K562 (cell line): ENCODE measurements at regions not wholly inside any gene's neighbourhood (a gene's known extent, or its start where the extent isn't known, plus 50 kb on each side); places are given as distances from the start of the nearest gene placed in this dataset.
A peak's percentile ranks its signal among the peaks of the same experiment; 100 is the strongest.

Source experiments
- ATAC-seq: fragments of 200-7000 bp; cut with Tn5 transposase; 3 replicates; pipeline ENCODE4 v1.9.1; 2020; ENCODE audit warnings: moderate library complexity
- BruUV-seq: library from RNA; stranded (reverse); fragments of 400-500 nt; replicated peaks from 2 replicates; lab custom pipeline; 2021; lab: Mats Ljungman, UMichigan
- CTCF ChIA-PET: fragments of 300-600 bp; formaldehyde crosslinking; extraction: SDS; loops from one replicate; lab custom pipeline; 2021; ENCODE audit warnings: low intra/inter-chr PET ratio; lab: Yijun Ruan, JAX
- POLR2A ChIA-PET: fragments of 300-600, 350-650 bp; sonication (Branson Sonifier 250); formaldehyde crosslinking; extraction: SDS; loops from one replicate; lab custom pipeline; 2021; ENCODE audit warnings: antibody characterized with exemption, inconsistent platforms; lab: Yijun Ruan, JAX
- DNase-seq, 4 experiments: peaks; one replicate each; pipeline versions ENCODE4 v3.0.0 to v3.0.0-alpha.2; 2011 to 2018; ENCODE audit warnings: low spot score in 3 of 4, mixed read lengths in 3 of 4; ENCODE audit errors: extremely low read depth in 1 of 4
- FAIRE-seq: peaks from 2 replicates; lab custom pipeline; 2011; peaks lifted over from hg19 to GRCh38; lab: Jason Lieb, UNC
- H2AFZ ChIP-seq: 2 replicates; pipeline ENCODE4 v1.6.0; 2011; ENCODE audit warnings: low read depth, low read length, control low read depth, inconsistent platforms
- H3K27ac ChIP-seq: fragments of 200-600 bp; 3 replicates; pipeline ENCODE4 v1.8.0; 2011; ENCODE audit warnings: low read depth, mild to moderate bottlenecking, control low read depth, inconsistent platforms, low read length, moderate library complexity, mixed read lengths; ENCODE audit errors: extremely low read depth
- H3K27me3 ChIP-seq, 2 experiments: fragments of 300-600 bp in 1 of 2; 2 replicates in 1 of 2; 3 replicates in 1 of 2; pipeline versions ENCODE4 v1.6.0 to v1.8.0; 2011; ENCODE audit warnings: inconsistent platforms in 2 of 2, low read length in 2 of 2, mild to moderate bottlenecking in 1 of 2, mixed read lengths in 1 of 2, moderate library complexity in 1 of 2; ENCODE audit not compliant: control insufficient read depth in 2 of 2, insufficient read depth in 2 of 2
- H3K36me3 ChIP-seq: fragments of 300-600 bp; 3 replicates; pipeline ENCODE4 v1.8.0; 2011; ENCODE audit warnings: mild to moderate bottlenecking, low read length, inconsistent platforms; ENCODE audit not compliant: control insufficient read depth, insufficient read depth
- H3K4me1 ChIP-seq, 2 experiments: fragments of 200-600 bp in 1 of 2; replicated peaks in 1 of 2; 2 replicates in 1 of 2; 3 replicates in 1 of 2; pipeline versions ENCODE4 v1.5.1 to v1.8.0; 2011; ENCODE audit warnings: inconsistent platforms in 2 of 2, low read length in 2 of 2, mild to moderate bottlenecking in 1 of 2, mixed read lengths in 1 of 2, moderate library complexity in 1 of 2; ENCODE audit not compliant: control insufficient read depth in 2 of 2, insufficient read depth in 2 of 2
- H3K4me2 ChIP-seq: 2 replicates; pipeline ENCODE4 v1.6.1; 2011; ENCODE audit warnings: low read length, control low read depth, inconsistent platforms, mixed read lengths; ENCODE audit not compliant: insufficient read depth
- H3K4me3 ChIP-seq: fragments of 200-600 bp; sonication (generic), shearing (Covaris generic); 2 replicates; pipeline ENCODE4 v1.5.1; 2016; ENCODE audit warnings: control low read depth, inconsistent platforms
- H3K79me2 ChIP-seq: fragments of 200-600 bp; 3 replicates; pipeline ENCODE4 v1.8.0; 2011; ENCODE audit warnings: low read length, inconsistent platforms; ENCODE audit not compliant: control insufficient read depth, insufficient read depth
- H3K9ac ChIP-seq, 2 experiments: 2 replicates each; pipeline versions ENCODE4 v1.6.0 to v1.6.1; 2011; ENCODE audit warnings: low read depth in 2 of 2, low read length in 2 of 2, control low read depth in 1 of 2, inconsistent platforms in 1 of 2, mild to moderate bottlenecking in 1 of 2, mixed read lengths in 1 of 2; ENCODE audit not compliant: insufficient read depth in 1 of 2
- H3K9me1 ChIP-seq: one replicate; pipeline ENCODE4 v1.6.0; 2011; ENCODE audit warnings: inconsistent platforms, mild to moderate bottlenecking, low read length, moderate library complexity; ENCODE audit not compliant: control insufficient read depth, insufficient read depth
- H3K9me3 ChIP-seq: replicated peaks from 2 replicates; pipeline ENCODE4 v1.5.1; 2011; ENCODE audit warnings: low read depth, low read length, inconsistent platforms; ENCODE audit not compliant: control insufficient read depth, insufficient read depth
- H4K20me1 ChIP-seq: replicated peaks from 2 replicates; pipeline ENCODE4 v1.6.1; 2011; ENCODE audit warnings: low read length, inconsistent platforms, mixed read lengths; ENCODE audit not compliant: control insufficient read depth, insufficient read depth
- ETV6 ChIP-seq, 3 experiments: fragments of 150-350 bp in 1 of 3; sonication (generic) in 1 of 3; formaldehyde crosslinking in 1 of 3; IDR thresholded peaks; 2 replicates each; pipeline versions ENCODE4 v1.6.1 to v1.8.0; 2014 to 2022; ENCODE audit warnings: borderline replicate concordance in 2 of 3, low read depth in 2 of 3, antibody characterized with exemption in 1 of 3, low read length in 1 of 3, mild to moderate bottlenecking in 1 of 3, missing genetic modification reagents in 1 of 3
- PHF21A ChIP-seq: fragments of 450-650 bp; IDR thresholded peaks from 2 replicates; pipeline ENCODE4 v1.6.1; 2017; ENCODE audit warnings: low read depth, borderline replicate concordance
- RAD21 ChIP-seq, 2 experiments: fragments of 250-450 bp in 1 of 2; fragments of 450-650 bp in 1 of 2; sonication (Bioruptor Pico) in 1 of 2; formaldehyde crosslinking in 1 of 2; IDR thresholded peaks in 1 of 2; conservative IDR thresholded peaks in 1 of 2; 2 replicates each; pipeline versions ENCODE4 v1.4.0 to v1.8.0; 2020 to 2022; ENCODE audit warnings: mild to moderate bottlenecking in 2 of 2, moderate library complexity in 1 of 2
- SMC3 ChIP-seq: conservative IDR thresholded peaks from 2 replicates; pipeline ENCODE4 v1.6.1; 2011; ENCODE audit warnings: low read depth, low read length, improper control_type of control experiment; ENCODE audit not compliant: insufficient read depth
- ZFP1 ChIP-seq: fragments of 450-650 bp; formaldehyde crosslinking; IDR thresholded peaks from 2 replicates; pipeline ENCODE4 v1.4.0; 2020; ENCODE audit warnings: mild to moderate bottlenecking, mixed read lengths
- ZNF766 ChIP-seq: fragments of 200-800 bp; sonication (Bioruptor generic); conservative IDR thresholded peaks from 2 replicates; pipeline ENCODE4 v1.6.1; 2016; ENCODE audit warnings: missing genetic modification characterization, missing compliant biosample characterization
- WGBS: fragments of 100-300 bp; shearing (Covaris generic); methylation state at CpG from one replicate; pipeline ENCODE4 v1.1.6; 2016; ENCODE audit warnings: low coverage, mixed read lengths; ENCODE audit not compliant: insufficient coverage; ENCODE audit errors: missing lambda C conversion rate; 5-methylcytosine and 5-hydroxymethylcytosine counted together
- in situ Hi-C: fragments of 300-500 bp; cut with MboI; formaldehyde crosslinking; loops from 4 replicates; pipeline ENCODE4 v1.15.0; 2018; ENCODE audit warnings: inconsistent platforms, mixed read lengths
- intact Hi-C: fragments of 100-400 bp; cut with micrococcal nuclease; formaldehyde crosslinking; loops from 2 replicates; pipeline ENCODE4 v1.14.2; 2022
- TF ChIP-seq, protein P1 (sequence below): fragments of 250-450 bp; sonication (Bioruptor Pico); IDR thresholded peaks from 2 replicates; pipeline ENCODE4 v1.5.0; 2022; ENCODE audit warnings: mild to moderate bottlenecking
- TF ChIP-seq, protein P2 (sequence below), 3 experiments: IDR thresholded peaks in 2 of 3; conservative IDR thresholded peaks in 1 of 3; 2 replicates each; pipeline ENCODE4 v1.5.1; 2011 to 2012; ENCODE audit warnings: low read length in 3 of 3, mild to moderate bottlenecking in 3 of 3, control low read depth in 2 of 3, improper control_type of control experiment in 1 of 3, inconsistent platforms in 1 of 3, low read depth in 1 of 3, mixed read lengths in 1 of 3, moderate library complexity in 1 of 3; ENCODE audit not compliant: insufficient read depth in 2 of 3

DNA sequence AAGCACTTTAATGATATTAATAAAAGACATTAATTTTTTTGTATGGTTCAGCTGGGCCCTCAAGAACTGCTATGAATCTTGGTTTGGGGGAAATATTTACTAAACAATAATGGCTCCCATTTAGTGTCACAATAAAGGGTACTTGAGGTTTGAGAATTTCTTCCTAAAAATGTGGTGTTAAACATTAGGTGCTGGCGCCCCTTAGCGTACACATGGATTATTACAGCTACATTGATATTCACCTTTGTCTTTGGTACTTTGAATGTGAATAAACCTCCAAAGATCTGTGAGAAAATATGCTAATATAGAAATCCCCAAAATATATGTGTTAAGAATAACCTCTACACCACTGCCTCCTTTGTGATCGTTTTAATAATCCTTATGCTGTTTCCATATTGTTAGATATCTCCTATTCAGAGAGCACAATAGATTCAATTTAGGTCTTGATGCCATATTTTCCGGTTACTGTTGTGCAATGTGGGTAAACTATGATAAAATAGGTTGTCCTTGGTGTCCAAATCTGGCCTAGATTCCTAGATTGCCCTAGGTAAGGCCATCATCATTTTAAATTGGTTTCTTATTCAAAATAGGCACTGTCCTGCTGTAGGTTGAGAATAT, 161.8 kb upstream of the CACNA2D1 start:
- Histone ChIP-seq H4K20me1 (no peaks in the 10 kb centered on the region), H3K4me3 (no peak overlapping the region), H3K4me2 (no peak overlapping the region), H3K79me2 (no peaks in the 10 kb centered on the region), H2AFZ (no peak overlapping the region), H3K36me3 (no peaks in the 10 kb centered on the region), H3K9me3 (no peaks in the 10 kb centered on the region; the same call in none of the 2 replicates), H3K4me1 (no peaks in the 10 kb centered on the region), H3K9ac (no peak overlapping the region), H3K27ac (no peak overlapping the region), H3K27me3 (no peaks in the 10 kb centered on the region), H3K9me1 (no peaks in the 10 kb centered on the region)
- 2% methylated on average over 4 of the region's 4 CpGs for WGBS
- CTCF ChIA-PET = interaction anchor here (0.7 to 1.7 kb wide), 3 partner anchors 560 to 1123 kb away, joined by 3 to 12 read pairs (median 9); no protein-coding TSS in a partner anchor
- FAIRE-seq = peak; percentile 46
- no TSS peak for BruUV-seq
- intact Hi-C loops (loop anchor here (1.0 to 5.0 kb wide), 3 partner anchors 561 to 1123 kb away; no protein-coding TSS in a partner anchor), in situ Hi-C loops (loop anchor here (10.0 kb wide), 1 partner anchor 1121 kb away; no protein-coding TSS in a partner anchor)
- DNase-seq = peak; percentile 29 to 47 (median 43)
- ATAC-seq = 0 out of 3 replicates have a peak, but pooled peaks have one; percentile 31
- POLR2A ChIA-PET = interaction anchor here (0.7 to 1.1 kb wide), 2 partner anchors 817 to 1122 kb away, joined by 4 read pairs; no protein-coding TSS in a partner anchor
- TF ChIP-seq ETV6 (IDR thresholded peaks at IDR 0.05; ENCODE audit: borderline replicate concordance in 1 of 2, low read depth in 2 of 2, low read length in 1 of 2) = no peak
- TF ChIP-seq ETV6 (CRISPR knock-in tag; IDR thresholded peaks at IDR 0.05; ENCODE audit: borderline replicate concordance) = no peak
- no peak for TF ChIP-seq ZFP1 (CRISPR knock-in tag)
- peak; percentile 36 for TF ChIP-seq SMC3
- TF ChIP-seq, protein P1, sequence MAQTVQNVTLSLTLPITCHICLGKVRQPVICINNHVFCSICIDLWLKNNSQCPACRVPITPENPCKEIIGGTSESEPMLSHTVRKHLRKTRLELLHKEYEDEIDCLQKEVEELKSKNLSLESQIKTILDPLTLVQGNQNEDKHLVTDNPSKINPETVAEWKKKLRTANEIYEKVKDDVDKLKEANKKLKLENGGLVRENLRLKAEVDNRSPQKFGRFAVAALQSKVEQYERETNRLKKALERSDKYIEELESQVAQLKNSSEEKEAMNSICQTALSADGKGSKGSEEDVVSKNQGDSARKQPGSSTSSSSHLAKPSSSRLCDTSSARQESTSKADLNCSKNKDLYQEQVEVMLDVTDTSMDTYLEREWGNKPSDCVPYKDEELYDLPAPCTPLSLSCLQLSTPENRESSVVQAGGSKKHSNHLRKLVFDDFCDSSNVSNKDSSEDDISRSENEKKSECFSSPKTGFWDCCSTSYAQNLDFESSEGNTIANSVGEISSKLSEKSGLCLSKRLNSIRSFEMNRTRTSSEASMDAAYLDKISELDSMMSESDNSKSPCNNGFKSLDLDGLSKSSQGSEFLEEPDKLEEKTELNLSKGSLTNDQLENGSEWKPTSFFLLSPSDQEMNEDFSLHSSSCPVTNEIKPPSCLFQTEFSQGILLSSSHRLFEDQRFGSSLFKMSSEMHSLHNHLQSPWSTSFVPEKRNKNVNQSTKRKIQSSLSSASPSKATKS (CRISPR knock-in tag) = no peak
- TF ChIP-seq ZNF766 (CRISPR knock-in tag) = peak; percentile 60; the same call in 1 of the 2 replicates
- peak; percentile 48 to 76 for TF ChIP-seq RAD21 (CRISPR knock-in tag; conservative IDR thresholded peaks at IDR 0.05 in 1 of 2, IDR thresholded peaks at IDR 0.05 in 1 of 2)
- TF ChIP-seq, protein P2, sequence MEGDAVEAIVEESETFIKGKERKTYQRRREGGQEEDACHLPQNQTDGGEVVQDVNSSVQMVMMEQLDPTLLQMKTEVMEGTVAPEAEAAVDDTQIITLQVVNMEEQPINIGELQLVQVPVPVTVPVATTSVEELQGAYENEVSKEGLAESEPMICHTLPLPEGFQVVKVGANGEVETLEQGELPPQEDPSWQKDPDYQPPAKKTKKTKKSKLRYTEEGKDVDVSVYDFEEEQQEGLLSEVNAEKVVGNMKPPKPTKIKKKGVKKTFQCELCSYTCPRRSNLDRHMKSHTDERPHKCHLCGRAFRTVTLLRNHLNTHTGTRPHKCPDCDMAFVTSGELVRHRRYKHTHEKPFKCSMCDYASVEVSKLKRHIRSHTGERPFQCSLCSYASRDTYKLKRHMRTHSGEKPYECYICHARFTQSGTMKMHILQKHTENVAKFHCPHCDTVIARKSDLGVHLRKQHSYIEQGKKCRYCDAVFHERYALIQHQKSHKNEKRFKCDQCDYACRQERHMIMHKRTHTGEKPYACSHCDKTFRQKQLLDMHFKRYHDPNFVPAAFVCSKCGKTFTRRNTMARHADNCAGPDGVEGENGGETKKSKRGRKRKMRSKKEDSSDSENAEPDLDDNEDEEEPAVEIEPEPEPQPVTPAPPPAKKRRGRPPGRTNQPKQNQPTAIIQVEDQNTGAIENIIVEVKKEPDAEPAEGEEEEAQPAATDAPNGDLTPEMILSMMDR (IDR thresholded peaks at IDR 0.05 in 2 of 3, conservative IDR thresholded peaks at IDR 0.05 in 1 of 3; ENCODE audit: insufficient read depth in 2 of 3, low read depth in 1 of 3, low read length in 3 of 3) = peak; percentile 42 to 75 (median 59); a peak in 5 of 6 replicates
- no peak for TF ChIP-seq PHF21A
